ENCODE measurements at regions not wholly inside any gene's neighbourhood (a gene's known extent, or its start where the extent isn't known, plus 50 kb on each side); places are given as distances from the start of the nearest gene placed in this dataset.

- no peak for DNase-seq
Measured at GRCh38 chr21:31406510-31406909, 62.4 kb upstream of the TIAM1 start.

- no peak for DNase-seq
Measured at GRCh38 chr21:31405604-31406003, 61.5 kb upstream of the TIAM1 start.

GRCh38 chr21:31403596-31404333 is 59.7 kb upstream of the TIAM1 start:
- no peak for DNase-seq

DNA sequence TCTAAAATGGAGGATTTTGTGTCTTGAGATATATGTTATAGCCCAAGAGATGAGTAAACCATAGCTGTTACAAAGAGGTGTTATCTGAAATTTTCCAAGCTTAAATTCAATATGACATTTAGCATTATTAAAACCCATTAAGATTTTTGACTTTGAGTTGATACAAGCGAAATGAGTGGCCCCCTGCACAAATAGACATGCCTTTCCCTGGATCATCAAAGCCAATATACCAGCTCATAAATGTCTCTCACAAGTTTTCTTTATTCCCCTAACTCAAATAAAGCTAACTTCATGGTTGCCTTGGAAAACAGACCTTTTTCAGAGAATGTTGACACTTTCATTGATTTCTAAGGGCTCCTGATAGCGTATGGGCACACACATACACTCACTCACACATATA is 55.5 kb upstream of the TIAM1 start:
- DNase-seq: no peak

GRCh38 chr21:31398574-31398973 is 54.5 kb upstream of the TIAM1 start:
- DNase-seq: no peak

GRCh38 chr21:31397939-31398338 is 53.9 kb upstream of the TIAM1 start:
- DNase-seq: peak in 1 of 2 experiments; percentile 26

- DNase-seq: peak; percentile 49 to 69
Measured at GRCh38 chr21:31397515-31397926, 53.5 kb upstream of the TIAM1 start.

DNA sequence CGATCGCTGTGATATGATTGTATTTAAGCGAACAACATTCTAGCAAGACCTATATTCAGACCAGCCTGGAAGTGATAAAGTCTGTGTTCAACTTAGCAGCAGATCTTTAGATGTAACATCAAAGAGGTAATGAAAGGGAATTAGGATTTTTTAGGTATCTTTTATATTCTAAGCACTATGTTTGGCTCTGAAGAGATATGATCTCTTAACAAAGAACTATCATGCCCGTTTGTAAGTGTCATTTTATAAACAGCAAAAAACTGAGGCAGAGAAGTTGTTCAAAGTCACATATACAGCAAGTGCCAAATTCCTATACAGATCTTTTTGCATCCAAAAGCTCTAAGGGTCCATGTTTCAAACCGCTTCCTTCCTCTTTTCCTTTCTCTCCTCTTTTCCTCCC is 53.0 kb upstream of the TIAM1 start:
- no peak for DNase-seq

GRCh38 chr21:31396399-31396798 is 52.3 kb upstream of the TIAM1 start:
- no peak for DNase-seq

DNA sequence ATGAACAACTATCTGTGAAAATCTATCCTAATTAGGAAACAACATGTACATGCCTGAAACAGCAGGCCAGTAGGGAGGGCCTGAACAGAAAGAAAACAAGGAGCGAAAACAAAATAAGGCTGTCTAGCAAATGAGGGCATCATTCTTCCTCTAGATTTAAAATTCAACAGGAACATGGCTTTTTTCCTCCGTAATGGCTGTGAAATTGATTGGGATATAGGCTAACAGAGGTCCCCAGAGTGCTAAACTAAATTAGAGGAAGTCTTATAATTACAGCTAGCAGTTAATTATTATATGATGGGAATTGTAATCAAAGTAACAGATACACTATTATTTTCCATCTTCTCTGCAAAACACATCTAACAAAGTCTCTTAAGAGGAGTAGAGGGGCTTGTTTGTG is 51.7 kb upstream of the TIAM1 start:
- DNase-seq: no peak

DNA sequence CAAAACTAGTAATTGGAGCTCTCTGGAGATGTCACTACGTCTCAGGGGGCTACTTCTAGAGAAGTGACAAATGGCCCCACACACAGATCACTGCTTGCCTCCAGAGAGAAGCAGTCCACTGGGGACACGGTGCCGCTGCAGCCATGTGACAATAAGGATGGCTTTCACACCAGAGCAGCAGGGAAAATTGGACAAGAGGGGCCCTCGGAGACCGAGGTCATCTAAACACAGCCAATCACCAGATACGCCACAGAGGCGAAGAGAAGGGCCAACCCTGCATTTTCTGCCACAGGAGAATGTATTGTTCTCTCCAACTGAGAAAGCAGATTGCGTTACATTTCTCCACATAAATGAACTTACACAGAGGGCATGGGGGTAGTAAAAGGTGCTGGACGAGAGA is 51.2 kb upstream of the TIAM1 start:
- peak in 1 of 2 experiments; percentile 28 for DNase-seq

GRCh38 chr21:31394309-31394708 is 50.2 kb upstream of the TIAM1 start:
- no peak for DNase-seq
